GOT3 (cell line): ENCODE measurements at regions not wholly inside any gene's neighbourhood (a gene's known extent, or its start where the extent isn't known, plus 50 kb on each side); places are given as distances from the start of the nearest gene placed in this dataset.

Experiments
- DNase-seq: peaks from one replicate; lab custom pipeline; 2025; ENCODE audit warnings: mixed read lengths; lab: John Stamatoyannopoulos, UW

DNA sequence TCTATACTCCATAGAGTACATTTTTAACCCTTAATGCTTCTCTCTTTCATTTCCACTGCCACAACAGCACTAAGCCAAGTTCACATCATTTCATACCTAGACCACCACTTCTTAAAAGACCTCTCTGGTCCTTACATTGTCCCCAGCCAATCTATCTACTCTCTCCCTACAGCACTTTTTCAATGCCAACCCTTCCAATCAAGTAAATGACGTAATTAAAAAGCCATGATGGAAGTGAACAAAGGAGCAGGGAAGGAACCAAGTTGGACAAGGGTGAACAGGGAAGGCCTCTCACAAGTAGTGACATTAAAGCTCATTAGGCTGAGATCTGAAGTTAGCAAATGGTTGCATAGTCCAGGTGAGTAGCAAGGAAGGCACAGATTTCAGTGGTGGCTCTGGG lies 195.1 kb upstream of the CCDC150 start:
- DNase-seq, result no peak

DNA sequence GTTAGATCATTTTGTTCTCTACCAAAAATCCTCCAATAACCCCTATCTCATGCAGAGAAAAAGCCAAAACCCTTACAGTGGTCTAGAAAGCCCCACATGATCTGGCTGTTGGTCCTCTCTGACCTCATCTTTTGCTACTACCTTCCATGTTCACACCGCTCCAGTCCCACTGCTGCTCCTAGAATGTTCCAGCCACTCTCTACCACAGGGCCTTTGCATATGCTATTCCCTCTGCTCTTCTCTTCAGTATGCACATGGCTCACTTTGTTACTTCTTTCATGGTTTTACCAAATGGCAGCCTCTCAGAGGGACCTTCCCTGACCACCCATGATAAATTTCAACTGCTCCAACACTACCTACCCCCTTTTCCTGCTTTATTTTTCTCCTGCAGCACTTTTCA lies 193.5 kb upstream of the CCDC150 start:
- no peak for DNase-seq

DNA sequence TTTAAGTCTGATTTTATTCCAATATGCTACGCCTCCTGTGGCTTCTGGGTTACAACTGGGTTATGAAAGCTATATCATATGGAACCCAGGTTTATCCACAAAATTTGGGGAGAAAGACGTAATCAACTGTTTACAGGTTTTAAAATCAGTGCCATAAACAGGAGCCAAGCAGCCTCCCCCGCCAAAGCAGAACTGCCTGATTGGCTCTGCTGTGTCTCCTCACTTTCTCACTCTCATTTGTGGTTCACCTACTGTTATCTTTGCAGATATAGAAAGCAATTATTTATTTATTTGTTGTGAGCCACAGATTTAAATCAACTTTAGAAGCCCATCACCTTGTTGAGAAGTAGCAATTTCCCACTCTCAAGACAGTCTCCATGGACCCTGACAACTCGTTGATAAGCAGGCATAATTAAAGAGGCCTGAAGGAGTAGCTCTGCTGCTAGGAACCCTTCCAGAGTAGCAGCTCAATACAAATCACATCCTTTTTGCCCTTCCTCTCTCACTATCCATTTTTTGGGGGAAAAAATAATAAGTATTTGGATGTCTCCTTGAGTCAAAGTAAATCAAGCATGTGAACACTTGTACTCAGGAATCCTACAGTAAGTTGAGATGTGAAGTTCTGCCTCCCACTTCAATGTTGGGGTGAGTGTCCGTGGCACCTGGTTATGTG lies 191.0 kb upstream of the CCDC150 start:
- DNase-seq, result no peak

DNA sequence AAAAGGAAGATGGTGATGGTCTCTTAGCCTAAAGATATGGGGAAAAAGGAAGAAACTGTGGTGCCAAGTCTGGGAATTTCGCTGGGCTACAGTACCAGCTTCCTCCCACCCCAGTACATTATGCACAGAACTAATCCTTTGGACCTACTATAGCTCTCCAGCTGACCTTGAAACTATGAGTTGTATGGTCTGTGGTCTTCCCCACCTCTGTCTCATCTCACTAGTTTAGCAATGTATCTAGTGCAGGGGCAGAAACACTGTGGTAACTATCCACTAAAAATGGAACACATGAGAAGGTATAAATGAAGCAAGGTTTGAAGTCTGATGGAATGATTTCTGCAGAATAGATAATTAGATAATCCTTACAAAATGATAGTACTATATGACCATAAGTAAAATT lies 190.4 kb upstream of the CCDC150 start:
- DNase-seq, result no peak

DNA sequence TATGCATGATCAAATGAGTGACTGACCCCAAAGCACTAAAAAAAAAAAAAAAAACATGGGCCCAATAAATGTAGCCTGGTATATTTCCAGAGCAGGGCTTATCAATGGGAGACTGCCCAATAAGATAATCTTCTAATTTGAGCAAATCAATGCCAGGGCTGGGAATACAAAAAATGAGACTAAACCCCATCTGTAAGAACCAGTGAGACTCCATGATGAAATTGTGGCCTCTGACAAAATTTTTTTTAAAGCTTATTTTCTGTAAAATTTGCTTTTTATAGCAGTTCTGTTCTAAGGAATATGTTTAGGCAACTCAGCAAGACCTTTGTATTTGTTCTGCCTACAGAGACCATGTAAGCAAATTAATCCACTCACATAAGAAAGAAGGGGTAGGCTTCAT lies 186.8 kb upstream of the CCDC150 start:
- no peak for DNase-seq

DNA sequence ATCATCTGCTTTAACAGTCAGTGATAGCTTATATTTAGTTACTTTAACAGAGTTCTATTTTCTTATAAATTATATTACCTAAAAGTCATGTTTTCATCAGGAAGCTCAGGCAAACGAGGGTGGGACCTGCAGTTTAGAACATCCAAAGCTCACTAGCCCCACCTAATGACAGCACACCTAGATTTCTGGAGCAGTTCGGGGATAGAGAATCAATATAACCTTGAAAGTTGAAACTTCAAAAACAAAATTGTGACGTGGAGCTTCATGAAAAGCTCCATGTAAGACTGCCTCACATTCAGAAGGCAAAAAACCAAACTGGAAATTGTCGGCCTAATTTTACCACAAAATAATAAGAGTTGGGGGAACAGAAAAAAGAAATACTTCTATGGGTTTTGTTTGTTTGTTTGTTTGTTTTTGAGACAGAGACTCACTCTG lies 185.9 kb upstream of the CCDC150 start:
- DNase-seq, result no peak

DNA sequence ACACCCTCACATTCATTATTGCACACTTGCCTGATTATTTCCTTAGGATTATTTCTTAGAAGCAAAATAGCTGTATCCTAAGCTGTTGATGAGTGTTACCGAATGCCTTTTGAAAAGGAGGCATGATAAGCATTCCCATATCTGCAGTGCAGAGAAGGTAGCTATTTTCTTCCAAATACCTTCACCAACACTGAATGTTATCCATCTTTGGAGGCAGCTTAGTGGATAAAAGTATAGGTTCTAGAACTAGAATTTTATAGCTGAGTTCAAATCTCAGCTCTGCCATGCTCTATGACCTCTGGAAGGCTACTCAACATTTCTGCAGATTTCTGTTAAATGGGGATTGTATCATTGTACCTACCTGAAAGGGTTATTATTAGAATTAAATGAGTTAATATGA lies 185.0 kb upstream of the CCDC150 start:
- DNase-seq, result no peak

DNA sequence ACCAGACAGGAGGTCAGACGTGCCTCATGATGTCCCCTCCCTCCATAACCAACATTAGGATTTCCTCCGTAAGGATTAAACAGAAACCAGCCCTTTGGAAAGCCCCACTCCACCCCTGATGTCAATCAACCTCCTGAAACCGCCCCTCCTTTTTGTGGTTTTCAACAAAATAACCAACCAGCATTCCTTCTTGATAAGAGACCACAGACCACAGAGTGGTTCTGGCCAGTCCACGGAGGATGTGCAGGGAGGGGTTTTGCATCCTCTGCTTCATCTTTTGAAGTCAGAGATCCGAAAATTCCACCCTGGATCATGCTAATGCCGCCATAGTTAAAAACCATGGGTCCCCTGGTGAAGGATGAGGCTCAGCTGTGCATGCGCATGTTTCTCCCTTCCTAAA lies 180.0 kb upstream of the CCDC150 start:
- no peak for DNase-seq

DNA sequence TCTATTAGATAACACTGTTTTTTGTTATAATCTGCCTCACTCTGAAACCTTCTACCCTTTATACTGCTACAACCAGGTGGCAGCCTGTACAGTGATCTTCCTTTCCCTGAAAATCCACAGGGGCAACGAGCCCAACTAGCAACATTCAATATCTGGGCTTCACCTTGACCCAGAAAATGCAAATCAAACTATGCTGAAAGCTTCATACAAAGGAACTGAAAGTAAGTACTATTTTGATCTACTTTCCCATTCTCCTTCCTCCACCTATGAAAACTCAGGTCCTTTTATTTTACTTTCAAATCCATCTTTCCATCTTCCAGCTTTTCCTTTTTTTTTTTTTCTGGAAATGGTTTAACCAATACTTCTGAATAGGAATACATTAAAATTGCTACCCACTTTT lies 175.8 kb upstream of the CCDC150 start:
- no peak for DNase-seq

DNA sequence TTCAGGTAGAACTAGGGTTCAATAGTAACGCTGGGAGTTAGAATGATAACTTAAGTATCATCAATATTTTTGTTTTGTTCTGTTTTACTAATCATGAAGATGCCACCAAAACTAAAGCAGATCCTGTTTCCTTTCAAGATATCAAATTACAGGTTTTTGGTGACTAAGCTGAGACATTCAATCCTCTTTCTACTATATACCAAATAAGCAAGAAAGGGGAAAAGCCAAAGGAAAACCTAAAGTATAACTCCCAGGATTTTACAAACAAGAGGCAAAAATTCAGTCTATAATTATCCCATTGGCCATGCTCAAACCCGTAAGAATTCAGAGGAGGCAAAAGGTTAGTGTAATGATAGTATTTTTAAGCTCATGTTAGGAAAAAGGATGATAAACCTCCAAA lies 175.2 kb upstream of the CCDC150 start:
- DNase-seq, result no peak

DNA sequence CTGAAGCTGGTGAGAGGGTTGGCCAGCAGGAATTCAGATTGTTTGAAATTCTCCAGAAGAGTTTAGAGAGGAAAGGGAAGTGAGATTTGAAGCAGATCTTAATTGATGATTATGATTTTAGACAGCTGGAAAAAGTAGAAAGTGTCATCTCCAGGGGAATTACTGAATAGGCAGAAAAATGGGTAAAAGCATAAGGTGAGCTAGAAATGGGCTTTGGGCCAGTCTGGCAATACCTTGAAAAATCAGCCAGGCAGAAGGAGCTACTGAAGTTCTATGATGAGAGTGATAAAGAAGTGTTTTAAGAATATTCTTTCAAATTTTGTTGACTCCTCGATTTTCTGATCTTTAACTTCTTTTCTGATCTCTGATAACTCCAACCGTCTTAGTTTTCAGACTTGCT lies 172.9 kb upstream of the CCDC150 start:
- no peak for DNase-seq

DNA sequence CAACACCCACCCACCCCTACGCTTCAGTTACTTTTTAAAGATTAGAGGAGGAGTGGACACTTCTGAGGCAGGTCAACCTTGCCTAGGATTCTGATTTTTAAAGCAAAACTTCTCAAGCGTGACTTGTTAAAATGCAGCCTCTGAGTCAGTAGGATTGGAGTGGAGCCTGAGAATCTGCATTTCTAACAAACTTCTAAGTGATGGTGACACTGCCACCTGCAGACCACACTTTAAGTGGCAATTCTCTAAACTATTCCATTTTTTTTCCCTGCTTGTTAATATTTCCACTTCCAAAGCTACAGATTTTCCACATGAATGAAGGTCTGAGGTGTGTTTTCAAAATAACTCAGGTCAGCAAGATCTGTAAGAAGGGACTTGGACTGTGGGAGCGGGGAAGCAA lies 171.1 kb upstream of the CCDC150 start:
- DNase-seq, result no peak

DNA sequence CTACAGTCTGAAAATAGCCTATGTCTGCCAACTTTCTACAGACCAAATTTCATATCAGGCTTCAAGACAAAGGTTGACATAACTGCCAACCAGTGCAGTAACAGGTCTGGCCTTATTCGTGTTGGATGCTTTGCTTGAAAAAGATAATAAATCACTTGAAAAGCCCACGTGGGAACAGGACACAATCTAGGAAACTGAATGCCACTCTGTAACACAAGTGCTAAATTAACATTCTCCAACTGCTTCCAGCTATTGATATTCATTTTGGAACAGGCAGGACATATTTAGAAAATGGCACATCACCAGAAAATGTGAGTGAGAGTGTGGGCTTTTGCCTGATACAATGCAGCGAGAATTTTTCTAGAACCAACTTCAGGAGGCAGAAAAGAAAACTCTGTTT lies 165.9 kb upstream of the CCDC150 start:
- DNase-seq, result no peak

DNA sequence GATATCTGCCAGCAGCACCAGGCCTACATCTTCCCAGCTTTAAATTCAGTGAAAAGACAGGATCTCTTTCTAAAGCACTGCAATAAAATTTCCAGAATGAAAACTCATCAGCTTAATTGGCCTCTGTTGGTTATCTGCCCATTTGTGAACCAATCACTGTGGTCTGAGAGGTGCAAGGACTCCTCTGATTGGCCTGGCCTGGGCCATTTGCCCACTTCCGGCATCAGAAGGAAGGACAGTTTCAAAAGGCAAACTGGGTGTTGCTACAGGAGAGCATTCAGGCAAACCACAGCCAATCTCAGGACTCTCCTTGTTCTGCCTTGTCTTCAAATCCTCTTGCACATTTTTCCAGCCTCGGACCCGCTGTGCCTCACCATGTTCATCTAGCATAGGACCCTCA lies 163.9 kb upstream of the CCDC150 start:
- DNase-seq, result no peak

DNA sequence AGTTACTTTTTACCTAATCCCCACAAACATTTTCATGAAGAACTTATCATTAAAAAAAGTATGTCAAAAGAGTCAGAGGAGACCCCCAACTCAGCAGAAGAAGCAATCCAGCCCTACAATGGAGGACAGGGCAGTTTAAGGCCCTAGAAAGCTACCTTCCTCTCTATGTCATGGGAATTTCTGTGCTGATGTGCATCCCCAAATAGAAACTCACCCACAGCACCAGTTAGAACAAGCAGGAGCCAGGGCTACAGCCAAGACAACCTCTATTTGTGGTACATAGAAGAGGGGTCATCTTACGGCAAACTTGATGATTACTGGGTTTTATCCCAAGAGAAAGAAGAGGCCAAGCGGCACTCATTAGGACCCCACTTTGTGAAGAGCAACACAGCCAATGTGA lies 160.9 kb upstream of the CCDC150 start:
- no peak for DNase-seq

DNA sequence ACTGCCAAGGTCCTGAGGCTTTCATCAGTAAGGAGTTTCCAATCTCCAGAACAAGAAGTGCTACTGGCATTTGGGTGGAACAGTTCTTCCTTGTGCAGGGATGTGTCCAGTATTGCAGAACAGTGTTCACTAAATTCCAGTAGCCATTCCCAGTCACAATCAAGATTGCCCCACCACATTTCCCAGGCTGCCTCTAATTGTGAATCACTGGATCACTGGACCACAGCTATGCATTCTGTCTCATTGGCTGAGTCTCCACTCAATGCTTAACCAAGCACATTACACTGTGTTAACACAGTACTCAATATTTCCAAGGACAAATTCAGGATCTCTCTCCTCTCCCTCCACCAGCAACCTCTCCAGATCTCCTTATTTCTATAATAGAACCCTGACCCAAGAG lies 160.2 kb upstream of the CCDC150 start:
- peak; percentile 35 for DNase-seq

DNA sequence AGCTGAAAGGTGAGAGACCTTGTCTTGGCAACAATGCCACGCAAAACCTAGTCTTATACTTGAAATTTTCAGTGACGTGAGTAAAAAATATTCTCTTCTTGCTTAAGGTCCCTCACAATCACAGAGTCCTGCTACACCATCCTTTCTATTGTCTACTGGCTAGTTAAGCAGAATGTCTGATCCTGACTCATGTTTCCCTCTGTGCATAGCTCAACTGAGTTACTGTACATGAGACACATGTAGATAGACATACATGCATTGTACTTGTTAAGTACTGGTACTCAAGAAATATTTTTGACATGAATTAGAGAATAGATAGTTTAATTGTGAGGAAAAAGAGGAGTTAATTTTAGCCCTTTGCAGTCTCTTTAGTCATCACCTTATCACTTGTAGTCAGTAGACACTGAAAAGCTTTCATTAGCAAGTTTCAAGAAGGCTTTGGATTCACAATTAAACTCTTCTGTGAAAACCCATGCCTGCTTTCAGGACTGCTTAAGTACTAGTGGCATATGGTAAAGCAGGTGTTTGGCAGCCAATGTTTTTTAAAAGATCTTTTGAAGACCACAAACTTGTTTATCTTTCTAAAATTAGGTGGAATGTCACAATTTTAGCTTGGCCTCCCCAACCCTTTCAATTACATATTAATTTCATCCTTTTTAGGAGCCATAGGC lies 158.7 kb upstream of the CCDC150 start:
- DNase-seq, result no peak

DNA sequence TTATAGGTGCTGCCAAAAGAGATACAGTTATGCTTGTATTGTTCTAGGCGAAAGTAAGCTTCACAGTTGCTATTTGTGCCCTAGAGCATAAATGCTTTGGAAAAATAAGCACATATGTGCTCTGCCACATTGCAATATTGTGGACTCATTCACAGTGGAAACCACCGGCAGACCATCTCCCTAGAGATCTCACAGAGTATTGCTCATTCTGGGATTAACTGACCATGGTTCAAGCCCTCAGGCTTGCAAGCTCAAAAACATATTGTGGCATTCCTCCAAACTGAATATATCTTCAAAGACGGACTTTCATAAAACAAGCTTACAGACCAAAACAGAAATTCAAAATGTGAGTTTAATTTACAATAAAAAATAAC lies 158.2 kb upstream of the CCDC150 start:
- DNase-seq, result no peak

DNA sequence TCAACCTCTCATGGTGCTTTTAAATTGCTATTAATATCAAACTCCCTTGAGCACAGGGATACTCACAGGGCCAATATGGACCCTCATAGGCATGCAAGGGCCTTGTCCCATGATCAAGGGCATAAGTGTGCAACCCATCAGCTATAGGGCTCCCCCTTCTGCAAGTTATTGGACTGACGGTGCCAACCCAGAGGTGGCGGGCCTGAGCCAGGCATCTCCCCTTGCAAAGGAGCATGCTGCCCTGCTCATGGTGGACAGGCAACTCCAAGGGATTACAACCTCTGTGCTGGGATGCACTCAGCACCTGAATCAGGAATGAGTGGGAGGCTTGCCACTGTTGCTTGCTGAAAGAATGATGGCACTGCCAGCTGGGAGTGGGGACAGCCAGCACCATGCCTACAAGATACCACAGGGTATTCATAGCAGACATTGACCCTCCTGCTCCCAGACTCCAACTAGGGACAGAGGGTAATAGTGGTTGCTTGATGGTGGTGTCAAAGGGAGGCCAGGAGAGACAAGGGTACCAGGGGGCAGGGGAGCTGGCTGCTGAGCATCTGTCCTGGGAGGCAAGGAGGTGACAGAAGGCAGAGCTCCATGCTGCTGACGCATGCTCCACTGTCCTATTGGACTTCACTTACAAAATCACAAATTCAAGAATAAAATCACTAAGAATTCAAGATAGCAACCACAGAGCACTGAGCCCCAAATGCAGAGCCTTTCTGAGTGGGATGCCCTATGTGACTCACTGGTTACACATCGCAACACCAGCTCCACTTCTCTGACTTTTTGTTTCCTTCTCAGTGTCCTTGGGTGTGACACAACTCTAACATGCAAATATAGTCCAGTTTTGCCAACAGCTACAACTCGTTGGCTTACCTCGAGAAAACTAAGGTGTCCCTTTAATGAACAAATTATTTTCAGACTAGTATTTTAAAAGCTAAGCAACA lies 157.1 kb upstream of the CCDC150 start:
- no peak for DNase-seq

DNA sequence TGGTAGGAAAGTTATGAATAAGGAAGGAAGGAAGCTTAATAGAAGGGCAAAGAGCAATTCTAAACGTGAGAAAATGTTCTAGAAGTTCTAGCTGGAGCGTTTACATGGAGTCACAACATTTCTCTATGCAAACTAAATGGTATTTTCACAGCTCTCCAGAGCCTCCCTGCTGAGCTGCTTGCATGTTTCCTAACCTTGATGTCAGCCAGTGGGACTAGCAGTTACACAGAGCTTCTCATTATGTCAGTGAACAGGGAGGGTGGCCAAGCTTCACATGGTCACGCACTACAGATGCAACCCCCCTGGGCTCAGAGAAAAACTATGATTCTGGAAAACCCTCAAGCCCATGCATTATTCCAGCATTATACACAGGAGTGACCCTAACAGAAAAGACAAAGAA lies 153.4 kb upstream of the CCDC150 start:
- no peak for DNase-seq

DNA sequence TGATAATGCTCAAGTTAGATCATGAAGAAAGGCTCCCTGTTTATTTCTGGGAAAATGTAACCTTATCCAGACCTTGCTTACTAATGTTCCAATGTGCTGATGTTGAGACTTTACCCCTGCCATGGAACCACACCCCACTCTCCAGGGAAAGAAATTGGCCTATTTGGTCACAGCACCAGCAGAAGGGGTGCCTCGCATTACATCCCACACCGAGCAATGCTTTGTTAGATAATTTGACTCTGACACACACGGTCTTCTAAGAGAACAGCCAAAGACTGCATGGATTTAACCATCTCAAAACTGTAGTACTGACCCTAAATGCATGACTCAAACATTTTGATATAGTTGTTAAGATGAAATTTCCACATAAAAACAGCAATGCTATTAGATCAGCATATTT lies 152.1 kb upstream of the CCDC150 start:
- no peak for DNase-seq

DNA sequence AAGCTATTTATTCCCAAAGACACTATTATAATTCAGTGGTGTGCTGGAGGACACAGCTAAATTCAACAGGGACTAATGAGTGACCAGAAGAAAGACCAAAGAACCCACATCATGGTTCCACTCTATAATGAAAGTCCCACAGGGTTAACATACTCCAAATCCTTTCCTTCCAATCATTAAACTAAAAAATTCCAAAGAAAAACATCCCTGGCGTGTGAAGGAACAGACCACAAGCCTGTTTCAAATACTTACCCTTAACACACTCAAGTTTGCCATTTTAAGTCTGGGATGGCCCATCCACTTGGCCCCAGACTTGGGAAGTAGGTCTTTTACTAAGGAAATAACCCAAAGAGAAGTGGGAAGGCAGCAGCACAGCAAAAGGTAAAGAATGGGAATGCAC lies 150.1 kb upstream of the CCDC150 start:
- DNase-seq, result no peak

DNA sequence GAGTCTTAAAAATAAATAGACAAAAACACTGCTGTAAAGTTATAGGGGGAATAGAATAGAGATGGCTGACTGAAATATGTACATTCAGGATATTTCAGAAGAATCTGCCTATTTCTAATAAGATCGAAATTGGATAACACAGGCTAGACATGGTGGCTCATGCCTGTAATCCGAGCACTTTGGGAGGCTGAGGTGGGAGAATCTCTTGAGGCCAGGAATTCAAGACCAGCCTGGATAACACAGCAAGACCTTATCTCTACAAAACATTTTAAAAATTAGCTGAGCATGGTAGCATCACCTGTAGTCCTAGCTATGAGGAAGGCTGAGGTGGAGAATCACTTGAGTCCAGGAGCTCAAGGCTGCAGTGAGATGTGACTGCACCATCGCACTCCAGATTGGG lies 146.6 kb upstream of the CCDC150 start:
- DNase-seq, result no peak
